HepG2 (cell line): ENCODE measurements at regions not wholly inside any gene's neighbourhood (a gene's known extent, or its start where the extent isn't known, plus 50 kb on each side); places are given as distances from the start of the nearest gene placed in this dataset.

Experiments
- ATAC-seq: fragments of 200-7000 bp; cut with Tn5 transposase; 3 replicates; pipeline ENCODE4 v1.9.1; 2020; ENCODE audit warnings: mild to moderate bottlenecking, moderate library complexity
- BruUV-seq: library from RNA; stranded (reverse); fragments of 400-500 nt; replicated peaks from 2 replicates; lab custom pipeline; 2021; lab: Mats Ljungman, UMichigan
- CTCF ChIA-PET: fragments of 300-600 bp; formaldehyde crosslinking; extraction: SDS; loops from one replicate; lab custom pipeline; 2021; ENCODE audit warnings: low total read pairs, inconsistent platforms, low intra/inter-chr PET ratio; lab: Yijun Ruan, JAX
- POLR2A ChIA-PET: fragments of 350-600 bp; sonication (Branson Sonifier 250); formaldehyde crosslinking; loops from one replicate; lab custom pipeline; 2020; ENCODE audit warnings: antibody characterized with exemption, inconsistent platforms; lab: Yijun Ruan, JAX
- DNase-seq: peaks from one replicate; pipeline ENCODE4 v3.0.0-alpha.2; 2015; ENCODE audit warnings: low spot score
- FAIRE-seq: peaks from 3 replicates; lab custom pipeline; 2011; peaks lifted over from hg19 to GRCh38; lab: Jason Lieb, UNC
- H2AFZ ChIP-seq: one replicate; pipeline ENCODE4 v1.6.1; 2011; ENCODE audit warnings: low read length, inconsistent platforms
- H3K27ac ChIP-seq: fragments of 300-600 bp; 3 replicates; pipeline ENCODE4 v1.8.0; 2011; ENCODE audit warnings: mixed run types, mild to moderate bottlenecking, mixed read lengths, low read length, inconsistent platforms; ENCODE audit not compliant: insufficient read depth; ENCODE audit errors: extremely low read length
- H3K27me3 ChIP-seq, 2 experiments: fragments of 200-600 bp in 1 of 2; 2 replicates in 1 of 2; 3 replicates in 1 of 2; pipeline versions ENCODE4 v1.6.0 to v1.8.0; 2011; ENCODE audit warnings: low read length in 2 of 2, mild to moderate bottlenecking in 2 of 2, moderate library complexity in 2 of 2, inconsistent platforms in 1 of 2; ENCODE audit not compliant: insufficient read depth in 2 of 2, control insufficient read depth in 1 of 2
- H3K36me3 ChIP-seq, 2 experiments: fragments of 200-600 bp in 1 of 2; replicated peaks in 1 of 2; 2 replicates in 1 of 2; 3 replicates in 1 of 2; pipeline versions ENCODE4 v1.5.1 to v1.8.0; 2011; ENCODE audit warnings: low read length in 2 of 2, inconsistent platforms in 1 of 2; ENCODE audit not compliant: insufficient read depth in 2 of 2, control insufficient read depth in 1 of 2
- H3K4me1 ChIP-seq: 2 replicates; pipeline ENCODE4 v1.5.1; 2012; ENCODE audit warnings: low read length, inconsistent platforms; ENCODE audit not compliant: insufficient read depth
- H3K4me2 ChIP-seq: 2 replicates; pipeline ENCODE4 v1.6.0; 2011; ENCODE audit warnings: low read depth, low read length, inconsistent platforms
- H3K4me3 ChIP-seq, 3 experiments: fragments of 200-600 bp in 1 of 3; sonication (generic), shearing (Covaris generic) in 1 of 3; replicated peaks in 1 of 3; 2 replicates each; pipeline ENCODE4 v1.5.1; 2011 to 2016; ENCODE audit warnings: low read length in 3 of 3, inconsistent platforms in 2 of 3, low read depth in 2 of 3, mild to moderate bottlenecking in 2 of 3, control low read depth in 1 of 3, mixed read lengths in 1 of 3; ENCODE audit not compliant: insufficient read depth in 1 of 3
- H3K79me2 ChIP-seq: one replicate; pipeline ENCODE4 v1.6.1; 2011; ENCODE audit warnings: low read length, inconsistent platforms; ENCODE audit not compliant: insufficient read depth
- H3K9ac ChIP-seq: 2 replicates; pipeline ENCODE4 v1.6.0; 2011; ENCODE audit warnings: mild to moderate bottlenecking, low read depth, low read length, inconsistent platforms; ENCODE audit not compliant: insufficient read depth
- H3K9me3 ChIP-seq: 2 replicates; pipeline ENCODE4 v1.5.1; 2012; ENCODE audit warnings: mild to moderate bottlenecking, low read length
- H4K20me1 ChIP-seq: 2 replicates; pipeline ENCODE4 v1.6.0; 2011; ENCODE audit warnings: inconsistent platforms, mild to moderate bottlenecking, low read length, moderate library complexity; ENCODE audit not compliant: insufficient read depth
- ESRRA ChIP-seq: sonication (generic); formaldehyde crosslinking; IDR thresholded peaks from 2 replicates; pipeline ENCODE4 v1.5.1; 2020; ENCODE audit warnings: mild to moderate bottlenecking, low read depth, missing genetic modification reagents
- FOXJ3 ChIP-seq: sonication (generic); formaldehyde crosslinking; IDR thresholded peaks from 2 replicates; pipeline ENCODE4 v1.4.0; 2020; ENCODE audit warnings: missing genetic modification reagents, mild to moderate bottlenecking, borderline replicate concordance
- LCORL ChIP-seq, 2 experiments: fragments of 450-650 bp in 1 of 2; sonication (generic) in 1 of 2; formaldehyde crosslinking in 1 of 2; IDR thresholded peaks; 2 replicates each; pipeline versions ENCODE4 v1.5.0 to v1.6.1; 2017 to 2020; ENCODE audit warnings: antibody characterized with exemption in 1 of 2, missing genetic modification reagents in 1 of 2
- SOX13 ChIP-seq, 3 experiments: fragments of 450-650 bp in 1 of 3; sonication (generic) in 1 of 3; formaldehyde crosslinking in 1 of 3; IDR thresholded peaks in 2 of 3; conservative IDR thresholded peaks in 1 of 3; 2 replicates each; pipeline versions ENCODE4 v1.5.0 to v1.6.1; 2016 to 2020; ENCODE audit warnings: antibody characterized with exemption in 1 of 3, mild to moderate bottlenecking in 1 of 3, missing compliant biosample characterization in 1 of 3, missing genetic modification reagents in 1 of 3, moderate library complexity in 1 of 3
- THAP9 ChIP-seq: sonication (generic); formaldehyde crosslinking; IDR thresholded peaks from 2 replicates; pipeline ENCODE4; 2020; ENCODE audit warnings: missing genetic modification reagents, mild to moderate bottlenecking, borderline replicate concordance
- ZIK1 ChIP-seq: sonication (generic); formaldehyde crosslinking; IDR thresholded peaks from 2 replicates; pipeline ENCODE4 v1.5.0; 2020; ENCODE audit warnings: mild to moderate bottlenecking, low read depth, missing genetic modification reagents, borderline replicate concordance
- ZNF180 ChIP-seq: sonication (generic); formaldehyde crosslinking; IDR thresholded peaks from 2 replicates; pipeline ENCODE4 v1.4.0; 2020; ENCODE audit warnings: low read depth, missing genetic modification reagents, borderline replicate concordance
- ZNF343 ChIP-seq: sonication (generic); formaldehyde crosslinking; IDR thresholded peaks from 2 replicates; pipeline ENCODE4 v1.4.0; 2020; ENCODE audit warnings: mild to moderate bottlenecking, missing genetic modification reagents
- ZNF44 ChIP-seq: sonication (generic); formaldehyde crosslinking; IDR thresholded peaks from 2 replicates; pipeline ENCODE4 v1.5.1; 2020; ENCODE audit warnings: mild to moderate bottlenecking, missing genetic modification reagents
- ZNF451 ChIP-seq: sonication (generic); formaldehyde crosslinking; IDR thresholded peaks from 2 replicates; pipeline ENCODE4 v1.5.0; 2020; ENCODE audit warnings: mild to moderate bottlenecking, missing genetic modification reagents
- WGBS: methylation state at CpG from one replicate; pipeline ENCODE4 v1.1.6; 2017; ENCODE audit warnings: low lambda C conversion rate; 5-methylcytosine and 5-hydroxymethylcytosine counted together
- in situ Hi-C: cut with HindIII; loops from 2 replicates; pipeline ENCODE4 v1.10.0; 2017; ENCODE audit warnings: low pct_unique_long_range_greater_than_20kb; ENCODE audit not compliant: extremely low pct_ligation_motif_present
- intact Hi-C: fragments of 100-400 bp; cut with micrococcal nuclease; formaldehyde crosslinking; loops from one replicate; pipeline ENCODE4 v1.10.0; 2022; ENCODE audit not compliant: unreplicated experiment
- TF ChIP-seq, protein P1 (sequence below): IDR thresholded peaks from 2 replicates; pipeline ENCODE4 v1.6.1; 2016; ENCODE audit warnings: missing biosample characterization, missing genetic modification reagents, low read depth
- TF ChIP-seq, protein P2 (sequence below): IDR thresholded peaks from 2 replicates; pipeline ENCODE4 v1.6.1; 2016; ENCODE audit warnings: missing compliant biosample characterization, missing genetic modification reagents, borderline replicate concordance

DNA sequence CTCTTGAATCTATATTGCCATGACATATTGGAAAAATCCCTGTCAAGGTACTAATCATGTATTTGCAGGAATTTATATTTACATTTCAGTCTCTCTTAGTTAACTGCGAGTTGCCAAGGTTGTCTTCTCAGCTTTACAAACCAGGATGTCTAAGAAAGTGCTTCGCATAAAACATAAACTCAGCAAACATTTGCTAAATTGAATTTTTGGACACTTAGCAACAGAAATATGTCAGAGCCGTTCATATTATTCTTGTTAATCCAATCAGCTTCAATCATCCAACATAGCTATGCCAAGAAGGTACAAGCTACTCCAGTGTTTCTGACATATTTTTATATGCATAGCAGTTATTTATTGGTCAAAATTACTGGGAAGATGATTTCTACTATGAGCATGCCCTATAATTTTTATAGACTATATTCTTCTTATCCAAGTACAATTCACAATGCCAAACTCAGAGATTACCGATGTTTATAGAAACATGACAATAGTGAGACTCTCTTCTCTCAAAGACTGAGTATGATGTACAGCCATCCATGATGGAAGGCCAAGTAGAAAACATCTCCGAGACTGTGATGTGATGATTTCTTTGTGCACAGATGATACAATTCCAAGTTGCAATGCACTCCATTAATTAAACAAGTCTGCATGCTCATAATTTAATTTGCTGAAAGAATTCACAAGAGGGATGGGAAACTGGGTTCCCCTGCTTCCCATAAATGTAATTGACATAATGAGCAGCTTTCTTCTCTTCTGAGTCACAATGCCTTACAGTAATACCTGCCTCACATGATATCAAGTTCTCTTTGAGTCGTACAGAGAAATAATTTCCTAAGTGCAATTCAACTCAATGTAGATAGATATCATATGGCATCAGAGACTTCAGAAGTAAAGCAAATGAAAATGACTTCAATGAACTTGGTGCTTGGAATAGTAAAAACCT is 776.3 kb downstream of the EFNB2 start (continued):
- TF ChIP-seq LCORL (IDR thresholded peaks at IDR 0.05) (no peak), LCORL (CRISPR knock-in tag; IDR thresholded peaks at IDR 0.05) (no peak), ZIK1 (CRISPR knock-in tag) (no peak), ZNF451 (CRISPR knock-in tag) (no peak)

GRCh38 chr13:105740739-105741138 is 794.7 kb downstream of the EFNB2 start:
- H2AFZ ChIP-seq = no peak overlapping the region
- in situ Hi-C loops = no loop called here

More at GRCh38 chr13:105740739-105741138, 794.7 kb downstream of the EFNB2 start:
- intact Hi-C loops = no loop called here
- H3K9me3 ChIP-seq = peaks cover 49% of the 10 kb centered on the region
- no peaks in the 10 kb centered on the region for H3K27me3 ChIP-seq
- DNase-seq (no peak), ATAC-seq (no peak)
- H3K9ac ChIP-seq = no peak overlapping the region
- H3K4me3 ChIP-seq = no peak overlapping the region
- H3K4me1 ChIP-seq = no peaks in the 10 kb centered on the region
- ChIA-PET CTCF (no interaction called here), POLR2A (no interaction called here)
- no TSS peak for BruUV-seq
- no peaks in the 10 kb centered on the region for H3K36me3 ChIP-seq
- no peak overlapping the region for H3K4me2 ChIP-seq
- TF ChIP-seq, protein P1, sequence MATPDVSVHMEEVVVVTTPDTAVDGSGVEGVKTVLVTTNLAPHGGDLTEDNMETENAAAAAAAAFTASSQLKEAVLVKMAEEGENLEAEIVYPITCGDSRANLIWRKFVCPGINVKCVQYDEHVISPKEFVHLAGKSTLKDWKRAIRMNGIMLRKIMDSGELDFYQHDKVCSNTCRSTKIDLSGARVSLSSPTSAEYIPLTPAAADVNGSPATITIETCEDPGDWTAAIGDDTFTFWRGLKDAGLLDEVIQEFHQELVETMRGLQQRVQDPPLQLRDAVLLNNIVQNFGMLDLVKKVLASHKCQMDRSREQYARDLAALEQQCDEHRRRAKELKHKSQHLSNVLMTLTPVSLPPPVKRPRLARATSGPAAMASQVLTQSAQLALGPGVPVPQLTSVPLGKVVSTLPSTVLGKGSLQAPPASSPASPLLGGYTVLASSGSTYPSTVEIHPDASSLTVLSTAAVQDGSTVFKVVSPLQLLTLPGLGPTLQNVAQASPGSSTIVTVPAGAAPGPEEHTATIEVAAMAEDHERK = no peak
- TF ChIP-seq SOX13 (IDR thresholded peaks at IDR 0.05) = no peak
- TF ChIP-seq SOX13 (CRISPR knock-in tag; conservative IDR thresholded peaks at IDR 0.05 in 1 of 2, IDR thresholded peaks at IDR 0.05 in 1 of 2) = no peak
- TF ChIP-seq THAP9 = no peak
- TF ChIP-seq FOXJ3 (CRISPR knock-in tag) = no peak
- no peak for TF ChIP-seq ZNF180 (CRISPR knock-in tag)
- TF ChIP-seq, protein P2, sequence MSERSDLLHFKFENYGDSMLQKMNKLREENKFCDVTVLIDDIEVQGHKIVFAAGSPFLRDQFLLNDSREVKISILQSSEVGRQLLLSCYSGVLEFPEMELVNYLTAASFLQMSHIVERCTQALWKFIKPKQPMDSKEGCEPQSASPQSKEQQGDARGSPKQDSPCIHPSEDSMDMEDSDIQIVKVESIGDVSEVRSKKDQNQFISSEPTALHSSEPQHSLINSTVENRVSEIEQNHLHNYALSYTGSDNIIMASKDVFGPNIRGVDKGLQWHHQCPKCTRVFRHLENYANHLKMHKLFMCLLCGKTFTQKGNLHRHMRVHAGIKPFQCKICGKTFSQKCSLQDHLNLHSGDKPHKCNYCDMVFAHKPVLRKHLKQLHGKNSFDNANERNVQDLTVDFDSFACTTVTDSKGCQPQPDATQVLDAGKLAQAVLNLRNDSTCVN (CRISPR knock-in tag) = no peak
- TF ChIP-seq ZNF44 = no peak
- no peak for TF ChIP-seq ESRRA
- TF ChIP-seq ZNF343 (CRISPR knock-in tag) = no peak
- TF ChIP-seq, all 625 proteins: peak for 0
- no peak overlapping the region for H3K27ac ChIP-seq
- no peaks in the 10 kb centered on the region for H4K20me1 ChIP-seq
- WGBS = 41% methylated on average over 5 of the region's 6 CpGs
- no peak for FAIRE-seq
- no peaks in the 10 kb centered on the region for H3K79me2 ChIP-seq
